Mesenchymal stem cell (in vitro differentiated cells and primary cell): ENCODE measurements at regions not wholly inside any gene's neighbourhood (a gene's known extent, or its start where the extent isn't known, plus 50 kb on each side); places are given as distances from the start of the nearest gene placed in this dataset.

Experiments used
- DNase-seq: peaks from one replicate; pipeline ENCODE4 v3.0.0-alpha.2; 2013
- H2AFZ ChIP-seq: one replicate; pipeline ENCODE4 v1.6.1; 2013; ENCODE audit warnings: low read depth, mild to moderate bottlenecking, control low read depth, inconsistent platforms, low read length, moderate library complexity
- H2AK5ac ChIP-seq: 2 replicates; pipeline ENCODE4 v1.6.1; 2013; ENCODE audit warnings: low read length, moderate library complexity, mild to moderate bottlenecking, inconsistent platforms; ENCODE audit not compliant: severe bottlenecking
- H2BK120ac ChIP-seq: one replicate; pipeline ENCODE4 v1.6.1; 2013; ENCODE audit warnings: low read depth, mild to moderate bottlenecking, inconsistent platforms, low read length, moderate library complexity
- H2BK12ac ChIP-seq, 2 experiments: one replicate each; pipeline ENCODE4 v1.6.1; 2013; ENCODE audit warnings: inconsistent platforms in 2 of 2, low read length in 2 of 2, mild to moderate bottlenecking in 2 of 2, moderate library complexity in 2 of 2, control low read depth in 1 of 2
- H2BK15ac ChIP-seq: one replicate; pipeline ENCODE4 v1.6.1; 2013; ENCODE audit warnings: mild to moderate bottlenecking, low read depth, inconsistent platforms; ENCODE audit not compliant: poor library complexity, severe bottlenecking
- H2BK5ac ChIP-seq: 2 replicates; pipeline ENCODE4 v1.6.1; 2013; ENCODE audit warnings: low read depth, mild to moderate bottlenecking, low read length, control low read depth, inconsistent platforms; ENCODE audit not compliant: poor library complexity, severe bottlenecking
- H3K14ac ChIP-seq, 2 experiments: one replicate each; pipeline ENCODE4 v1.6.1; 2013; ENCODE audit warnings: inconsistent platforms in 2 of 2, low read length in 2 of 2, control low read depth in 1 of 2, mild to moderate bottlenecking in 1 of 2, moderate library complexity in 1 of 2
- H3K18ac ChIP-seq, 2 experiments: one replicate each; pipeline ENCODE4 v1.6.1; 2013; ENCODE audit warnings: inconsistent platforms in 2 of 2, low read length in 2 of 2, control low read depth in 1 of 2, low read depth in 1 of 2, mild to moderate bottlenecking in 1 of 2
- H3K23ac ChIP-seq, 2 experiments: one replicate each; pipeline ENCODE4 v1.6.1; 2013; ENCODE audit warnings: inconsistent platforms in 2 of 2, low read length in 2 of 2, mild to moderate bottlenecking in 2 of 2, moderate library complexity in 2 of 2, control low read depth in 1 of 2
- H3K27ac ChIP-seq: 2 replicates; pipeline ENCODE4 v1.5.1; 2013; ENCODE audit warnings: mild to moderate bottlenecking, moderate library complexity, low read length, control low read depth, inconsistent platforms; ENCODE audit not compliant: poor library complexity, severe bottlenecking
- H3K27me3 ChIP-seq, 2 experiments: 2 replicates each; pipeline versions ENCODE4 v1.6.1 to v1.7.0; 2013; ENCODE audit warnings: low read length in 2 of 2, mild to moderate bottlenecking in 2 of 2, moderate library complexity in 2 of 2, control low read depth in 1 of 2, inconsistent platforms in 1 of 2; ENCODE audit not compliant: control insufficient read depth in 1 of 2, insufficient read depth in 1 of 2
- H3K36me3 ChIP-seq, 2 experiments: 2 replicates each; pipeline versions ENCODE4 v1.6.1 to v1.7.0; 2013; ENCODE audit warnings: low read length in 2 of 2, control low read depth in 1 of 2, inconsistent platforms in 1 of 2, low read depth in 1 of 2, mild to moderate bottlenecking in 1 of 2; ENCODE audit not compliant: insufficient read depth in 2 of 2, control insufficient read depth in 1 of 2
- H3K4ac ChIP-seq, 2 experiments: one replicate each; pipeline ENCODE4 v1.6.1; 2013; ENCODE audit warnings: inconsistent platforms in 2 of 2, low read length in 2 of 2, mild to moderate bottlenecking in 2 of 2, moderate library complexity in 2 of 2, control low read depth in 1 of 2, low read depth in 1 of 2
- H3K4me1 ChIP-seq: 2 replicates; pipeline ENCODE4 v1.6.1; 2013; ENCODE audit warnings: low read depth, low read length, control low read depth; ENCODE audit not compliant: control insufficient read depth, insufficient read depth
- H3K4me2 ChIP-seq: 2 replicates; pipeline ENCODE4 v1.6.1; 2013; ENCODE audit warnings: low read length, mild to moderate bottlenecking, inconsistent platforms; ENCODE audit not compliant: poor library complexity, severe bottlenecking
- H3K4me3 ChIP-seq, 2 experiments: 2 replicates each; pipeline versions ENCODE4 v1.5.1 to v1.7.0; 2013; ENCODE audit warnings: low read length in 2 of 2, mild to moderate bottlenecking in 2 of 2, control low read depth in 1 of 2, low read depth in 1 of 2; ENCODE audit not compliant: insufficient read depth in 1 of 2
- H3K79me1 ChIP-seq: replicated peaks from 2 replicates; pipeline ENCODE4 v1.6.1; 2013; ENCODE audit warnings: mild to moderate bottlenecking, control low read depth, low read length, inconsistent platforms; ENCODE audit not compliant: poor library complexity, severe bottlenecking
- H3K9ac ChIP-seq: 2 replicates; pipeline ENCODE4 v1.7.0; 2013; ENCODE audit warnings: mild to moderate bottlenecking, low read length, moderate library complexity
- H3K9me3 ChIP-seq: 2 replicates; pipeline ENCODE4 v1.7.0; 2013; ENCODE audit warnings: mild to moderate bottlenecking, low read length; ENCODE audit not compliant: control insufficient read depth
- H4K8ac ChIP-seq: one replicate; pipeline ENCODE4 v1.6.1; 2013; ENCODE audit warnings: inconsistent platforms, mild to moderate bottlenecking, low read length, moderate library complexity
- H4K91ac ChIP-seq: one replicate; pipeline ENCODE4 v1.6.1; 2013; ENCODE audit warnings: mild to moderate bottlenecking, low read length, inconsistent platforms
- WGBS: methylation state at CpG from one replicate; pipeline ENCODE4 v1.1.7; 2013; ENCODE audit warnings: mixed read lengths; 5-methylcytosine and 5-hydroxymethylcytosine counted together

DNA sequence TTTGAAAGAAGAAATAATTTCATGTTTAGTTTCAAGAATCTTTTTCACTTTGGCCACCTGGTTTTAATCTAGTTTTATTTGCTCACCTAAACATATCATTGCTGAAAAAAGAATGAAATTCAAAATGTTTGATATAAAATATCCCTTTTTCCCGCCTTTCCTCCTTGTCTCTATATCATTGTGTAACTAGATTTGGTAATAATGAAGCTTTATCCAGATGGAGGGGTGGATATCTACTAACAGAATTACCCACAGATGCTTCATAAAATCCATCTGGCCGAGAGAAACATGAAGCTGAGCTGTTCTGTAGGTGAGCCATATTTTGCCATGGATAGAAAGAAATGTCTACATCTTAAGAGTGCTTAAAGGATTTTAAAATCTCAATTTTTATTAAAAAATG lies 214.7 kb downstream of the ICE1 start:
- DNase-seq = no peak
- Histone ChIP-seq H3K9me3 (no peaks in the 10 kb centered on the region), H4K8ac (no peak overlapping the region), H3K27ac (no peak overlapping the region), H3K4me3 (no peak overlapping the region), H2AK5ac (no peak overlapping the region), H2BK15ac (no peak overlapping the region), H3K79me1 (no peaks in the 10 kb centered on the region), H3K4me1 (no peaks in the 10 kb centered on the region), H3K23ac (no peak overlapping the region), H2BK5ac (no peak overlapping the region), H3K9ac (no peak overlapping the region), H3K14ac (no peak overlapping the region), H3K4ac (no peak overlapping the region), H3K18ac (no peak overlapping the region), H2BK12ac (no peak overlapping the region), H4K91ac (no peak overlapping the region), H3K36me3 (no peaks in the 10 kb centered on the region), H2AFZ (no peak overlapping the region), H3K4me2 (no peak overlapping the region), H3K27me3 (peaks cover 0 to 4% of the 10 kb centered on the region in 2 experiments), H2BK120ac (no peak overlapping the region)
- no CpG with 5 or more reads among the region's 2 CpGs for WGBS

DNA sequence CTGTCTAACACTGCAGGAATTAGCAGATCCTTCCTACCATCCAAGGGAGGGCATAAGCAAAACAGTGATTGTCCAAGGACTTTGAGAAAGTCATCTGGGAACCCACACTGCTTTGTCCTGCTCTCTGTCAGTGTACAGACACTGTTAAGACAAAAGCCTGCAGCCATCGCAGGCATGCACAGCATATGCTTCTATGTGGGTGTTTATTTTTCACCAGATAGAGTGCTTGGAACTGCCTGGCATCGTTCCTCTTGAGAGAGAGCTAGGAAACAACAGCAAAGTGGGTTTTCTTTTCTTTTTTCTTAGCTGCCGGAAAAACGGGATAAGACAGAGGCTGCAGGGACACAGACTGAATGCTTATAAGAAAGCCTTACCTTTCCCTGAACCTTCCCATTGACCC lies 212.3 kb downstream of the ICE1 start:
- no peak overlapping the region for H3K23ac ChIP-seq

DNA sequence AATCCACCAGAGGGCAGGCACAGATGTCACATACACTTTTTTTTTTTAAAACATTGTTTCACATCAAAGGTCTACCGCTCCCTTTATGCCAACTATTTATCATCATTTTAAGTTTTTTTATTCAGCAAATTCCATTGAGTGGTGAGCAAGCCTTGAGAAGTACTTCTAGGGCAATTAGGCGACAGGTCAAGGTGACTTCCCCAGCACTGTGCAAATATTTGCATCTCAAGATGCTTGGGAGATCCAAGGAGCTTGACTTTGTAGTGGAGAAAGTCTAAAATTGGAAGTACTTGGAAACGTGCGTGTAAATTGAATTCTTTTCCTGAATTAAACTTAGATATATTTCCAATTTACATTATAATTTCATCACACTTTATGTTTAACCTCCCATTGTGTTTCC lies 211.1 kb downstream of the ICE1 start:
- Histone ChIP-seq H3K4me1 (no peaks in the 10 kb centered on the region), H3K23ac (no peak overlapping the region), H3K18ac (no peak overlapping the region), H3K27me3 (peaks cover 0 to 4% of the 10 kb centered on the region in 2 experiments), H2AK5ac (no peak overlapping the region), H3K27ac (no peak overlapping the region), H2BK120ac (no peak overlapping the region), H2AFZ (no peak overlapping the region), H2BK5ac (no peak overlapping the region), H3K9ac (no peak overlapping the region), H3K14ac (no peak overlapping the region), H3K79me1 (no peaks in the 10 kb centered on the region), H3K36me3 (no peaks in the 10 kb centered on the region), H2BK15ac (no peak overlapping the region), H3K9me3 (no peaks in the 10 kb centered on the region), H3K4me2 (no peak overlapping the region), H4K8ac (no peak overlapping the region), H3K4me3 (no peak overlapping the region), H2BK12ac (no peak overlapping the region), H3K4ac (no peak overlapping the region), H4K91ac (no peak overlapping the region)
- 43% methylated on average over 1 of the region's 4 CpGs for WGBS
- no peak for DNase-seq

More for the DNA sequence above, 212.3 kb downstream of the ICE1 start:
- H3K36me3 ChIP-seq = no peaks in the 10 kb centered on the region
- no peak overlapping the region for H4K8ac ChIP-seq
- no peak overlapping the region for H2BK120ac ChIP-seq
- no peak overlapping the region for H2BK5ac ChIP-seq
- no peak overlapping the region for H3K4me2 ChIP-seq
- no peaks in the 10 kb centered on the region for H3K9me3 ChIP-seq
- H3K79me1 ChIP-seq = no peaks in the 10 kb centered on the region
- no peak overlapping the region for H2BK15ac ChIP-seq
- no peak overlapping the region for H3K9ac ChIP-seq
- H3K4me3 ChIP-seq = no peak overlapping the region
- no peak for DNase-seq
- H2BK12ac ChIP-seq = no peak overlapping the region
- no peak overlapping the region for H3K27ac ChIP-seq
- peaks cover 0 to 4% of the 10 kb centered on the region in 2 experiments for H3K27me3 ChIP-seq
- H2AFZ ChIP-seq = no peak overlapping the region
- H3K4ac ChIP-seq = no peak overlapping the region
- H3K14ac ChIP-seq = no peak overlapping the region
- no peaks in the 10 kb centered on the region for H3K4me1 ChIP-seq
- WGBS = 88% methylated on average over 4 of the region's 4 CpGs
- H2AK5ac ChIP-seq = no peak overlapping the region
- no peak overlapping the region for H3K18ac ChIP-seq
- H4K91ac ChIP-seq = no peak overlapping the region

DNA sequence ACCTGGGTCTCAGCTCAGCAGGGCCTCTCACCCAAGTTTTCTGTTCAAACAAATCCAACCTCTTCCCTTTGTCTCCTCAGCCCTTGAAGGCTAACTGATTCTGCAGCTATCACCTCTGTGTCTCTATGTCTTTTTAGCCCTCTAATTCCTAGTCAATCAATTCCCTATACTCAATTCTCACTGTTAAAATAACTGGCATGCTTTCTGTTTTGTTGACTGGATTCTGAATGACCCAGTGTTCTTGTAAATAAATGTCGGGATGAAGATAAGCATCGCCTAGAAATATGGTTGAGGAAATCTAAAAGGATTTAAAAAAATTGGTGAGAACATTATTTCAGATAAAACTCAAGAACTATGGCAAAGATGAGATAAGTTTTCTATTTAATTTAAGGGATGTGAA lies 210.2 kb downstream of the ICE1 start:
- no peak for DNase-seq
- Histone ChIP-seq H3K23ac (no peak overlapping the region), H3K4me2 (no peak overlapping the region), H2BK15ac (no peak overlapping the region), H3K14ac (no peak overlapping the region), H2BK120ac (no peak overlapping the region), H3K4me3 (no peak overlapping the region), H2BK5ac (no peak overlapping the region), H2AK5ac (no peak overlapping the region), H3K18ac (no peak overlapping the region), H4K91ac (no peak overlapping the region), H4K8ac (no peak overlapping the region), H3K4ac (no peak overlapping the region), H3K9me3 (no peaks in the 10 kb centered on the region), H2AFZ (no peak overlapping the region), H3K27ac (no peak overlapping the region), H3K4me1 (no peaks in the 10 kb centered on the region), H2BK12ac (no peak overlapping the region), H3K79me1 (no peaks in the 10 kb centered on the region), H3K9ac (no peak overlapping the region), H3K36me3 (no peaks in the 10 kb centered on the region), H3K27me3 (peaks cover 0 to 4% of the 10 kb centered on the region in 2 experiments)
- WGBS = 89% methylated on average over 2 of the region's 2 CpGs
